Gastroesophageal sphincter (tissue), 4 donors: ENCODE measurements at regions not wholly inside any gene's neighbourhood (a gene's known extent, or its start where the extent isn't known, plus 50 kb on each side); places are given as distances from the start of the nearest gene placed in this dataset.

Source experiments
- ATAC-seq: fragments of 150-250 bp; one replicate; pipeline ENCODE4 v1.9.1; 2016; ENCODE audit warnings: mild to moderate bottlenecking, moderate library complexity
- H3K27ac ChIP-seq, 4 donors: fragments of 200-600 bp; sonication (generic) in 3 of 4; 1 replicate in 3 of 4; 2 replicates in 1 of 4; pipeline ENCODE4 v1.5.1; 2016 to 2019
- H3K27me3 ChIP-seq: fragments of 200-600 bp; sonication (generic); one replicate; pipeline ENCODE4 v1.5.1; 2019
- H3K36me3 ChIP-seq, 2 donors: fragments of 200-600 bp; sonication (generic); one replicate each; pipeline ENCODE4 v1.5.1; 2019; ENCODE audit warnings: control low read depth in 1 of 2
- H3K4me1 ChIP-seq, 3 donors: fragments of 200-600 bp; sonication (generic); 1 replicate in 2 of 3; 2 replicates in 1 of 3; pipeline ENCODE4 v1.5.1; 2016 to 2019; ENCODE audit warnings: control low read depth in 2 of 3
- H3K4me3 ChIP-seq, 2 donors: fragments of 200-600 bp; sonication (generic); one replicate each; pipeline ENCODE4 v1.5.1; 2019; ENCODE audit warnings: mild to moderate bottlenecking in 1 of 2, moderate library complexity in 1 of 2
- H3K9me3 ChIP-seq, 3 donors: fragments of 200-600 bp; sonication (generic); one replicate each; pipeline ENCODE4 v1.5.1; 2017 to 2019; ENCODE audit warnings: control low read depth in 2 of 3
- CTCF ChIP-seq, 4 experiments: fragments of 200-600 bp in 2 of 4; fragments of 450-650 bp in 2 of 4; sonication (generic) in 1 of 4; IDR thresholded peaks; one replicate each; pipeline ENCODE4 v1.5.1; 2017 to 2019; ENCODE audit warnings: antibody characterized with exemption in 4 of 4, mild to moderate bottlenecking in 2 of 4, moderate library complexity in 2 of 4
- EP300 ChIP-seq: sonication (generic); formaldehyde crosslinking; IDR thresholded peaks from one replicate; pipeline ENCODE4 v1.6.1; 2017; ENCODE audit warnings: antibody characterized with exemption, mild to moderate bottlenecking
- POLR2A ChIP-seq, 2 donors: fragments of 450-650 bp; IDR thresholded peaks; one replicate each; pipeline ENCODE4 v1.6.1; 2017; ENCODE audit warnings: antibody characterized with exemption in 2 of 2, mild to moderate bottlenecking in 2 of 2, moderate library complexity in 1 of 2
- POLR2AphosphoS5 ChIP-seq: sonication (generic); formaldehyde crosslinking; IDR thresholded peaks from one replicate; pipeline ENCODE4 v1.6.1; 2017; ENCODE audit warnings: antibody characterized with exemption
- WGBS, 2 donors: methylation state at CpG; one replicate each; pipeline ENCODE4 v1.1.5; 2018; ENCODE audit warnings: low coverage in 1 of 2; 5-methylcytosine and 5-hydroxymethylcytosine counted together

- Histone ChIP-seq H3K36me3 (no peaks in the 10 kb centered on the region), H3K27ac (no peak overlapping the region), H3K4me3 (no peak overlapping the region), H3K9me3 (no peaks in the 10 kb centered on the region), H3K4me1 (no peaks in the 10 kb centered on the region), H3K27me3 (no peaks in the 10 kb centered on the region)
- WGBS, 2 donors = 81 to 93% methylated on average over 6 to 8 of the region's 8 CpGs
- TF ChIP-seq POLR2A (IDR thresholded peaks at IDR 0.05) (no peak), EP300 (no peak), CTCF (IDR thresholded peaks at IDR 0.05) (no peak)
- ATAC-seq = no peak
These were observed 87.7 kb upstream of the SPIN1 start for GRCh38 chr9:88300556-88300955.

GRCh38 chr9:88291856-88292255 is 96.4 kb upstream of the SPIN1 start:
- Histone ChIP-seq H3K4me3 (no peak overlapping the region), H3K36me3 (no peaks in the 10 kb centered on the region), H3K27ac (no peak overlapping the region), H3K4me1 (no peaks in the 10 kb centered on the region), H3K9me3 (no peaks in the 10 kb centered on the region), H3K27me3 (no peaks in the 10 kb centered on the region)
- no peak for TF ChIP-seq POLR2AphosphoS5
- no peak for TF ChIP-seq POLR2A (IDR thresholded peaks at IDR 0.05)
- TF ChIP-seq CTCF (IDR thresholded peaks at IDR 0.05) = no peak
- TF ChIP-seq EP300 = no peak
- ATAC-seq = no peak
- 44 to 63% methylated on average over 5 of the region's 5 CpGs for WGBS, 2 donors

- no peaks in the 10 kb centered on the region for H3K27me3 ChIP-seq
- 81 to 96% methylated on average over 4 of the region's 7 CpGs for WGBS, 2 donors
- TF ChIP-seq POLR2A (IDR thresholded peaks at IDR 0.05) (no peak), POLR2AphosphoS5 (no peak), EP300 (no peak), CTCF (IDR thresholded peaks at IDR 0.05) (no peak)
- no peak overlapping the region for H3K4me3 ChIP-seq
- no peak for ATAC-seq
- no peaks in the 10 kb centered on the region for H3K36me3 ChIP-seq
- H3K9me3 ChIP-seq = no peaks in the 10 kb centered on the region
- no peaks in the 10 kb centered on the region for H3K4me1 ChIP-seq
- no peak overlapping the region for H3K27ac ChIP-seq
These were observed 97.2 kb upstream of the SPIN1 start for GRCh38 chr9:88291056-88291455.

- H3K36me3 ChIP-seq = no peaks in the 10 kb centered on the region
- H3K4me3 ChIP-seq = no peak overlapping the region
- H3K27ac ChIP-seq = no peak overlapping the region
- no peaks in the 10 kb centered on the region for H3K4me1 ChIP-seq
- 79% methylated on average over 2 of the region's 8 CpGs; no CpG with 5 or more reads in 1 of the 2 donors for WGBS, 2 donors
- TF ChIP-seq POLR2AphosphoS5 (no peak), CTCF (IDR thresholded peaks at IDR 0.05) (no peak), POLR2A (IDR thresholded peaks at IDR 0.05) (no peak), EP300 (no peak)
- ATAC-seq = no peak
- no peaks in the 10 kb centered on the region for H3K27me3 ChIP-seq
- H3K9me3 ChIP-seq = no peaks in the 10 kb centered on the region
These were observed 98.7 kb upstream of the SPIN1 start for GRCh38 chr9:88289532-88289931.

- no peak for TF ChIP-seq CTCF (IDR thresholded peaks at IDR 0.05)
- H3K27ac ChIP-seq = no peak overlapping the region
- no peak overlapping the region for H3K4me3 ChIP-seq
- H3K4me1 ChIP-seq = no peaks in the 10 kb centered on the region
- H3K27me3 ChIP-seq = no peaks in the 10 kb centered on the region
- H3K9me3 ChIP-seq = peaks cover 0 to 6% (median 0%) of the 10 kb centered on the region in 3 donors
- no peaks in the 10 kb centered on the region for H3K36me3 ChIP-seq
- 83 to 100% methylated on average over 1 of the region's 2 CpGs for WGBS, 2 donors
- no peak for ATAC-seq
These were observed 100.3 kb upstream of the SPIN1 start for GRCh38 chr9:88287972-88288371.
